PC-3 (cell line): ENCODE measurements at regions not wholly inside any gene's neighbourhood (a gene's known extent, or its start where the extent isn't known, plus 50 kb on each side); places are given as distances from the start of the nearest gene placed in this dataset.

Experiments used
- ATAC-seq: fragments of 200-7000 bp; cut with Tn5 transposase; 2 replicates; pipeline ENCODE4 v1.9.1; 2020; ENCODE audit warnings: mild to moderate bottlenecking, moderate library complexity
- BruUV-seq: library from RNA; stranded (reverse); fragments of 400-500 nt; replicated peaks from 2 replicates; lab custom pipeline; 2021; lab: Mats Ljungman, UMichigan
- CTCF ChIA-PET: fragments of 300-600 bp; sonication (Branson Sonifier 250); formaldehyde crosslinking; loops from one replicate; lab custom pipeline; 2022; ENCODE audit warnings: antibody characterized with exemption; lab: Charles Lee
- POLR2A ChIA-PET: fragments of 300-600 bp; sonication (Branson Sonifier 250); formaldehyde crosslinking; loops from one replicate; lab custom pipeline; 2022; ENCODE audit warnings: antibody characterized with exemption; ENCODE audit not compliant: unreplicated experiment; lab: Charles Lee
- DNase-seq: peaks from one replicate; pipeline ENCODE4 v3.0.0-alpha.2; 2015
- H2AFZ ChIP-seq: fragments of 300-600 bp; sonication (generic); 2 replicates; pipeline ENCODE4 v1.6.0; 2016; ENCODE audit warnings: antibody characterized with exemption, low read length
- H3F3A ChIP-seq: fragments of 300-600 bp; sonication (generic); one replicate; pipeline ENCODE4 v1.6.0; 2017; ENCODE audit warnings: antibody characterized with exemption, low read length, control low read depth, mild to moderate bottlenecking; ENCODE audit not compliant: unreplicated experiment
- H3K27ac ChIP-seq: fragments of 300-600 bp; sonication (generic); 2 replicates; pipeline ENCODE4 v1.5.1; 2016; ENCODE audit warnings: mild to moderate bottlenecking, low read length
- H3K27me3 ChIP-seq: fragments of 300-600 bp; sonication (generic); 2 replicates; pipeline ENCODE4 v1.6.1; 2016; ENCODE audit warnings: low read length, mixed read lengths
- H3K36me3 ChIP-seq: fragments of 300-600 bp; sonication (generic); 2 replicates; pipeline ENCODE4 v1.6.1; 2016; ENCODE audit warnings: low read depth, mixed run types, low read length, mixed read lengths
- H3K4me1 ChIP-seq: fragments of 300-600 bp; sonication (generic); 2 replicates; pipeline ENCODE4 v1.5.1; 2016; ENCODE audit warnings: low read length; ENCODE audit not compliant: insufficient read depth
- H3K4me2 ChIP-seq: fragments of 300-600 bp; sonication (generic); 2 replicates; pipeline ENCODE4 v1.6.0; 2016; ENCODE audit warnings: low read length
- H3K4me3 ChIP-seq: fragments of 300-600 bp; sonication (generic); 2 replicates; pipeline ENCODE4 v1.5.1; 2016; ENCODE audit warnings: mild to moderate bottlenecking, low read length, mixed read lengths
- H3K79me2 ChIP-seq: fragments of 300-600 bp; sonication (generic); 2 replicates; pipeline ENCODE4 v1.6.1; 2017; ENCODE audit warnings: low read length, mixed read lengths
- H3K9ac ChIP-seq: fragments of 300-600 bp; sonication (generic); 2 replicates; pipeline ENCODE4 v1.6.0; 2016; ENCODE audit warnings: mild to moderate bottlenecking, low read length
- H3K9me2 ChIP-seq: fragments of 300-600 bp; sonication (generic); replicated peaks from 2 replicates; pipeline ENCODE4 v1.6.1; 2016; ENCODE audit warnings: mixed run types, low read length, mixed read lengths
- H3K9me3 ChIP-seq: fragments of 300-600 bp; sonication (generic); 2 replicates; pipeline ENCODE4 v1.6.1; 2016; ENCODE audit warnings: low read length, mixed read lengths
- H4K20me1 ChIP-seq: fragments of 300-600 bp; sonication (generic); 2 replicates; pipeline ENCODE4 v1.6.1; 2016; ENCODE audit warnings: low read length, mixed read lengths
- EZH2 ChIP-seq: fragments of 300-600 bp; sonication (generic); IDR thresholded peaks from one replicate; pipeline ENCODE4 v1.6.1; 2017; ENCODE audit warnings: antibody characterized with exemption, mild to moderate bottlenecking, low read length; ENCODE audit not compliant: unreplicated experiment
- EZH2phosphoT487 ChIP-seq: fragments of 300-600 bp; sonication (generic); IDR thresholded peaks from 2 replicates; pipeline ENCODE4 v1.6.1; 2018; ENCODE audit warnings: mild to moderate bottlenecking, antibody characterized with exemption, low read length, borderline replicate concordance
- intact Hi-C: fragments of 100-400 bp; cut with micrococcal nuclease; formaldehyde crosslinking; loops from 2 replicates; pipeline ENCODE4 v1.9.0; 2023
- TF ChIP-seq, protein P1 (sequence below): fragments of 300-600 bp; sonication (generic); conservative IDR thresholded peaks from 2 replicates; pipeline ENCODE4 v1.5.1; 2017; ENCODE audit warnings: antibody characterized with exemption, low read depth, mild to moderate bottlenecking, low read length

DNA sequence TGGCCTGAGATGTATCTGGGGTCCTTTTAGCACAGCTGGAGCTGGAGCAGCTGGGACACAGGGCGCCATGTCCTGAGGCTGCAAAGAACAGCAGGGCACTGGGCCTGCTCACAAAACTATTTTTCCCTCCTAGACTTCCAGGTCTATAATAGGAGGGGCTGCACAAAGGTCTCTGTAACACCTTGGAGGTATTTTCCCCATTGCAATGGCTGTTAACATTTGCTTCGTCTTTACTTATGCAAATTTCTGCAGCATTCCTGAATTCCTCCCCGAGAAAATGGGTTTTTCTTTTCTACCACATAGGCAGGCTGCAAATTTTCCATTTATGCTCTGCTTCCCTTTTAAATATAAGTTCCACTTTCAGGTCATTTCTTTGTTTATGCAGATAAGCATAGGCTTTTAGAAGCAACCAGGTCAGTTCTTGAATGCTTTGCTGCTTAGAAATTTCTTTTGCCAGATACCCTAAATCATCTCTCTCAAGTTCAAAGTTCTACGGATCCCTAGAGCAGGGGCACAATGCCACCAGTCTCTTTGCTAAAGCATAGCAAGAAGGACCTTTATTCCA is 130.8 kb downstream of the PCSK1 start:
- Histone ChIP-seq H3K4me3 (no peak overlapping the region), H3F3A (no peaks in the 10 kb centered on the region), H3K4me1 (no peaks in the 10 kb centered on the region), H3K27me3 (no peaks in the 10 kb centered on the region), H3K36me3 (no peaks in the 10 kb centered on the region), H3K9me3 (no peaks in the 10 kb centered on the region), H3K4me2 (no peak overlapping the region), H2AFZ (no peak overlapping the region), H3K9ac (no peak overlapping the region), H3K9me2 (no peaks in the 10 kb centered on the region), H4K20me1 (no peaks in the 10 kb centered on the region), H3K79me2 (no peaks in the 10 kb centered on the region), H3K27ac (no peak overlapping the region)
- BruUV-seq, result no TSS peak
- TF ChIP-seq EZH2phosphoT487 (no peak), EZH2 (no peak)
- TF ChIP-seq, protein P1, sequence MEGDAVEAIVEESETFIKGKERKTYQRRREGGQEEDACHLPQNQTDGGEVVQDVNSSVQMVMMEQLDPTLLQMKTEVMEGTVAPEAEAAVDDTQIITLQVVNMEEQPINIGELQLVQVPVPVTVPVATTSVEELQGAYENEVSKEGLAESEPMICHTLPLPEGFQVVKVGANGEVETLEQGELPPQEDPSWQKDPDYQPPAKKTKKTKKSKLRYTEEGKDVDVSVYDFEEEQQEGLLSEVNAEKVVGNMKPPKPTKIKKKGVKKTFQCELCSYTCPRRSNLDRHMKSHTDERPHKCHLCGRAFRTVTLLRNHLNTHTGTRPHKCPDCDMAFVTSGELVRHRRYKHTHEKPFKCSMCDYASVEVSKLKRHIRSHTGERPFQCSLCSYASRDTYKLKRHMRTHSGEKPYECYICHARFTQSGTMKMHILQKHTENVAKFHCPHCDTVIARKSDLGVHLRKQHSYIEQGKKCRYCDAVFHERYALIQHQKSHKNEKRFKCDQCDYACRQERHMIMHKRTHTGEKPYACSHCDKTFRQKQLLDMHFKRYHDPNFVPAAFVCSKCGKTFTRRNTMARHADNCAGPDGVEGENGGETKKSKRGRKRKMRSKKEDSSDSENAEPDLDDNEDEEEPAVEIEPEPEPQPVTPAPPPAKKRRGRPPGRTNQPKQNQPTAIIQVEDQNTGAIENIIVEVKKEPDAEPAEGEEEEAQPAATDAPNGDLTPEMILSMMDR, result no peak
- POLR2A ChIA-PET, result no interaction called here
- intact Hi-C loops, result no loop called here
- no peak for DNase-seq
- CTCF ChIA-PET, result no interaction called here
- no peak for ATAC-seq

DNA sequence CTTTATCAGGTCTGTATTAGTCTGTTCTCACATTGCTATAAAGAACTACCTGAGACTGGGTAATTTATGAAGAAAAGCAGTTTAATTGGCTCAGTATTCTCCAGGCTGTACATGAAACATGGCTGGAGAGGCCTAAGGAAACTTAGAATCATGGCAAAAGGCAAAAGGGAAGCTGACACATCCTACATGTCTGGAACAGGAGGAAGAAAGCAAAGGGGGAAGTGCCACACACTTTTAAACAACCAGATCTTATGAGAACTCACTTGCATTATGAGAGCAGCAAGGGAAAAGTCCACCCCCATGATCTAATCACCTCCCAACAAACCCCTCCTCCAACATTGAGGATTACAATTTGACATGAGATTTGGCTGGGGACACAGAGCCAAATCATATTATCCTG is 132.1 kb downstream of the PCSK1 start:
- no peaks in the 10 kb centered on the region for H3K36me3 ChIP-seq
- ChIA-PET POLR2A (no interaction called here), CTCF (no interaction called here)
- no peaks in the 10 kb centered on the region for H3K4me1 ChIP-seq
- no peaks in the 10 kb centered on the region for H4K20me1 ChIP-seq
- no peak overlapping the region for H3K9ac ChIP-seq
- H3K27ac ChIP-seq, result no peak overlapping the region
- DNase-seq, result no peak
- intact Hi-C loops, result no loop called here
- no peaks in the 10 kb centered on the region for H3F3A ChIP-seq
- no peak overlapping the region for H3K4me2 ChIP-seq
- no peak for TF ChIP-seq EZH2
- no peak for TF ChIP-seq EZH2phosphoT487
- TF ChIP-seq, protein P1, result no peak
- H3K9me3 ChIP-seq, result no peaks in the 10 kb centered on the region
- no peak overlapping the region for H3K4me3 ChIP-seq
- no peak for ATAC-seq
- no peaks in the 10 kb centered on the region for H3K9me2 ChIP-seq
- H3K79me2 ChIP-seq, result no peaks in the 10 kb centered on the region
- no TSS peak for BruUV-seq
- H3K27me3 ChIP-seq, result no peaks in the 10 kb centered on the region
- no peak overlapping the region for H2AFZ ChIP-seq

DNA sequence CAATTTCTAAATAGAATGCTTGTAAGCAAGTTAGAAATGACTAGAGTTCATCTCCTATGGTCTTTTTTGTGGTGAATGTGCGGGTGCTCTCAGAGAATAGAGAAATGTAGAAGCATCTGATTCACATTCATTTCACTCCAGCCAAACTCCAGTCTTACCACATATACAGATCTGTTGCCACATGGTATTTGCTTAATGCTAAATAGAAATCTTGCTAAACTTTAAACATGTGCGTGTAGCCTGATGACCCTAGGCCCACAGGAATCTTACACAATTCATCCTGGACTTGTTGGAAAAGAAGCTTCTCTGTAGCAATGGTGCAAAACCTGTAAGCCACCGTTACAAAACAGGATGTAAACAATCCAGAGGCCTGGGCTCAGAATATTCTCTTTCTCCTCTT is 135.2 kb downstream of the PCSK1 start:
- ATAC-seq (no peak), DNase-seq (no peak)
- no peak for TF ChIP-seq EZH2phosphoT487
- TF ChIP-seq, protein P1, result no peak
- no peak for TF ChIP-seq EZH2
- POLR2A ChIA-PET, result no interaction called here
- Histone ChIP-seq H4K20me1 (no peaks in the 10 kb centered on the region), H3K4me2 (no peak overlapping the region), H3K9me3 (no peaks in the 10 kb centered on the region), H3K27ac (no peak overlapping the region), H3K79me2 (no peaks in the 10 kb centered on the region), H3K4me1 (peaks cover 10% of the 10 kb centered on the region), H3F3A (no peaks in the 10 kb centered on the region), H3K9me2 (no peaks in the 10 kb centered on the region), H3K9ac (no peak overlapping the region), H3K27me3 (no peaks in the 10 kb centered on the region), H3K4me3 (no peak overlapping the region), H3K36me3 (no peaks in the 10 kb centered on the region), H2AFZ (no peak overlapping the region)
- intact Hi-C loops, result no loop called here
- CTCF ChIA-PET, result no interaction called here
- no TSS peak for BruUV-seq
